K562 (cell line): ENCODE measurements at regions not wholly inside any gene's neighbourhood (a gene's known extent, or its start where the extent isn't known, plus 50 kb on each side); places are given as distances from the start of the nearest gene placed in this dataset.

Source experiments
- CTCF ChIP-seq, 3 experiments: IDR thresholded peaks in 2 of 3; conservative IDR thresholded peaks in 1 of 3; 2 replicates each; pipeline ENCODE4 v1.5.1; 2011 to 2012; ENCODE audit warnings: low read length in 3 of 3, mild to moderate bottlenecking in 3 of 3, control low read depth in 2 of 3, improper control_type of control experiment in 1 of 3, inconsistent platforms in 1 of 3, low read depth in 1 of 3, mixed read lengths in 1 of 3, moderate library complexity in 1 of 3; ENCODE audit not compliant: insufficient read depth in 2 of 3
- FOXJ3 ChIP-seq: sonication (generic); formaldehyde crosslinking; IDR thresholded peaks from 2 replicates; pipeline ENCODE4 v1.4.0; 2020; ENCODE audit warnings: mild to moderate bottlenecking, missing genetic modification reagents
- GABPA ChIP-seq: fragments of 200-800 bp; sonication (Bioruptor generic); conservative IDR thresholded peaks from 2 replicates; pipeline ENCODE4 v1.6.1; 2016; ENCODE audit warnings: low read depth, missing genetic modification characterization, missing compliant biosample characterization
- HMG20A ChIP-seq: fragments of 450-650 bp; formaldehyde crosslinking; conservative IDR thresholded peaks from 2 replicates; pipeline ENCODE4 v1.4.0; 2020; ENCODE audit warnings: mild to moderate bottlenecking, mixed read lengths
- IRF2 ChIP-seq: sonication (generic); formaldehyde crosslinking; IDR thresholded peaks from 2 replicates; pipeline ENCODE4 v1.8.1; 2022; ENCODE audit warnings: mild to moderate bottlenecking, missing genetic modification reagents
- MXI1 ChIP-seq: IDR thresholded peaks from 2 replicates; pipeline ENCODE4 v1.6.1; 2011; ENCODE audit warnings: low read depth, mild to moderate bottlenecking, improper control_type of control experiment, low read length
- NCOR1 ChIP-seq: fragments of 450-650 bp; IDR thresholded peaks from 2 replicates; pipeline ENCODE4 v1.6.1; 2016; ENCODE audit warnings: mild to moderate bottlenecking, moderate library complexity
- RCOR1 ChIP-seq, 2 experiments: IDR thresholded peaks; 2 replicates each; pipeline ENCODE4 v1.6.1; 2012; ENCODE audit warnings: low read depth in 2 of 2, low read length in 2 of 2, borderline replicate concordance in 1 of 2, improper control_type of control experiment in 1 of 2
- RHOXF2B ChIP-seq: fragments of 250-450 bp; sonication (Bioruptor Pico); conservative IDR thresholded peaks from 2 replicates; pipeline ENCODE4 v1.5.1; 2021
- ZFP91 ChIP-seq: sonication (generic); formaldehyde crosslinking; IDR thresholded peaks from 2 replicates; pipeline ENCODE4 v1.8.0; 2022; ENCODE audit warnings: mild to moderate bottlenecking, missing genetic modification reagents
- ZFX ChIP-seq: sonication (generic); formaldehyde crosslinking; IDR thresholded peaks from 2 replicates; pipeline ENCODE4 v1.8.0; 2022; ENCODE audit warnings: mild to moderate bottlenecking, missing genetic modification reagents, moderate library complexity
- ZNF644 ChIP-seq: fragments of 200-800 bp; sonication (Bioruptor generic); IDR thresholded peaks from 2 replicates; pipeline ENCODE4 v1.6.1; 2016; ENCODE audit warnings: low read depth, missing genetic modification characterization, missing compliant biosample characterization
- ZNF780A ChIP-seq: fragments of 250-450 bp; sonication (Bioruptor Pico); IDR thresholded peaks from 2 replicates; pipeline ENCODE4 v1.5.0; 2021; ENCODE audit warnings: mild to moderate bottlenecking

GRCh38 chr4:66486068-66486467, 815.8 kb upstream of the EPHA5 start:
- no peak for TF ChIP-seq IRF2 (CRISPR knock-in tag)
- no peak for TF ChIP-seq NCOR1
- TF ChIP-seq CTCF (IDR thresholded peaks at IDR 0.05 in 2 of 3, conservative IDR thresholded peaks at IDR 0.05 in 1 of 3; ENCODE audit: insufficient read depth in 2 of 3, low read depth in 1 of 3, low read length in 3 of 3), result no peak
- no peak for TF ChIP-seq RCOR1 (IDR thresholded peaks at IDR 0.05; ENCODE audit: borderline replicate concordance in 1 of 2, low read depth in 2 of 2, low read length in 2 of 2)
- TF ChIP-seq ZNF780A, result no peak
- TF ChIP-seq FOXJ3 (CRISPR knock-in tag), result no peak
- no peak for TF ChIP-seq ZFP91
- TF ChIP-seq ZFX, result no peak
- TF ChIP-seq MXI1, result no peak
- TF ChIP-seq HMG20A (CRISPR knock-in tag), result no peak
- no peak for TF ChIP-seq RHOXF2B
- TF ChIP-seq GABPA (tag), result no peak
- no peak for TF ChIP-seq ZNF644
